ENCODE measurements at regions not wholly inside any gene's neighbourhood (a gene's known extent, or its start where the extent isn't known, plus 50 kb on each side); places are given as distances from the start of the nearest gene placed in this dataset.

- ChIA-PET POLR2A (no interaction called here), CTCF (no interaction called here)
Observed at GRCh38 chr22:34946339-34946985, 119.5 kb upstream of the ISX start.

GRCh38 chr22:34950489-34950888 is 115.5 kb upstream of the ISX start:
- TF ChIP-seq, protein P1, sequence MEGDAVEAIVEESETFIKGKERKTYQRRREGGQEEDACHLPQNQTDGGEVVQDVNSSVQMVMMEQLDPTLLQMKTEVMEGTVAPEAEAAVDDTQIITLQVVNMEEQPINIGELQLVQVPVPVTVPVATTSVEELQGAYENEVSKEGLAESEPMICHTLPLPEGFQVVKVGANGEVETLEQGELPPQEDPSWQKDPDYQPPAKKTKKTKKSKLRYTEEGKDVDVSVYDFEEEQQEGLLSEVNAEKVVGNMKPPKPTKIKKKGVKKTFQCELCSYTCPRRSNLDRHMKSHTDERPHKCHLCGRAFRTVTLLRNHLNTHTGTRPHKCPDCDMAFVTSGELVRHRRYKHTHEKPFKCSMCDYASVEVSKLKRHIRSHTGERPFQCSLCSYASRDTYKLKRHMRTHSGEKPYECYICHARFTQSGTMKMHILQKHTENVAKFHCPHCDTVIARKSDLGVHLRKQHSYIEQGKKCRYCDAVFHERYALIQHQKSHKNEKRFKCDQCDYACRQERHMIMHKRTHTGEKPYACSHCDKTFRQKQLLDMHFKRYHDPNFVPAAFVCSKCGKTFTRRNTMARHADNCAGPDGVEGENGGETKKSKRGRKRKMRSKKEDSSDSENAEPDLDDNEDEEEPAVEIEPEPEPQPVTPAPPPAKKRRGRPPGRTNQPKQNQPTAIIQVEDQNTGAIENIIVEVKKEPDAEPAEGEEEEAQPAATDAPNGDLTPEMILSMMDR (IDR thresholded peaks at IDR 0.05; ENCODE audit: insufficient read depth, low read depth, low read length) = no peak
- CTCF ChIA-PET = interaction anchor here (0.8 to 1.2 kb wide), 2 partner anchors 16 to 22 kb away, joined by 3 read pairs; no protein-coding TSS in a partner anchor

More at GRCh38 chr22:34946339-34946985, 119.5 kb upstream of the ISX start:
- Histone ChIP-seq H3K36me3 (ENCODE audit: control insufficient read depth, insufficient read depth, low read length) (no peaks in the 10 kb centered on the region), H3K27me3 (ENCODE audit: control insufficient read depth, insufficient read depth, low read length) (no peaks in the 10 kb centered on the region), H3K4me3 (ENCODE audit: low read depth, low read length) (no peak overlapping the region)
- TF ChIP-seq, protein P1 (IDR thresholded peaks at IDR 0.05; ENCODE audit: insufficient read depth, low read depth, low read length) = no peak
- no peak for DNase-seq (ENCODE audit: low read depth)

GRCh38 chr22:34951212-34951611 is 114.7 kb upstream of the ISX start:
- Histone ChIP-seq H3K36me3 (ENCODE audit: control insufficient read depth, insufficient read depth, low read length) (no peaks in the 10 kb centered on the region), H3K4me3 (ENCODE audit: low read depth, low read length) (no peak overlapping the region), H3K27me3 (ENCODE audit: control insufficient read depth, insufficient read depth, low read length) (no peaks in the 10 kb centered on the region)
- ChIA-PET CTCF (interaction anchor here (0.8 to 1.2 kb wide), 2 partner anchors 17 to 146 kb away, joined by 3 read pairs; no protein-coding TSS in a partner anchor), POLR2A (no interaction called here)
- TF ChIP-seq, protein P1 (IDR thresholded peaks at IDR 0.05; ENCODE audit: insufficient read depth, low read depth, low read length) = no peak
- no peak for DNase-seq (ENCODE audit: low read depth)

More at GRCh38 chr22:34950489-34950888, 115.5 kb upstream of the ISX start:
- no peak overlapping the region for H3K4me3 ChIP-seq (ENCODE audit: low read depth, low read length)
- no peaks in the 10 kb centered on the region for H3K36me3 ChIP-seq (ENCODE audit: control insufficient read depth, insufficient read depth, low read length)
- H3K27me3 ChIP-seq (ENCODE audit: control insufficient read depth, insufficient read depth, low read length) = no peaks in the 10 kb centered on the region
- POLR2A ChIA-PET = no interaction called here
- DNase-seq (ENCODE audit: low read depth) = no peak

DNA sequence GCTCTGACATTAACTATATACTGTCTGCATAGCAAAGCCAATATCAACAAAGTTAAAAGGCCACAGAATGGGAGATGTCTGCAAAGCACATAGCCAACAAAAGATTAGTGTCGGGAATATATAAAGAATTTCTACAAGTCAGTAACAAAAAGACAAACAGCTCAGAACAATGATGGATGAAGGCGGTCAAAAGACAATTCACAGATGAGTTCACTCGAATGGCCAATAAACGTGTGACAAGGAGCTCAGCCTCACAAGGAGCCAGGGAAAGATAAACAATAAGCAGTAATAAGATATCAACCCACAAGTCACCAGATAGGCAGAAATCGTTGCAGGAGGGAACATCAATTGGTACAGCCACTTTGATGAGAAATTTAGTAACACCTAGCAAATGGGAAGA is 106.0 kb upstream of the ISX start:
- ChIA-PET POLR2A (no interaction called here), CTCF (no interaction called here)
- no peaks in the 10 kb centered on the region for H3K36me3 ChIP-seq (ENCODE audit: control insufficient read depth, insufficient read depth, low read length)
- TF ChIP-seq, protein P1 (IDR thresholded peaks at IDR 0.05; ENCODE audit: insufficient read depth, low read depth, low read length) = no peak
- DNase-seq (ENCODE audit: low read depth) = no peak
- no peak overlapping the region for H3K4me3 ChIP-seq (ENCODE audit: low read depth, low read length)
- no peaks in the 10 kb centered on the region; the same call in 1 of the 2 replicates for H3K27me3 ChIP-seq (ENCODE audit: control insufficient read depth, insufficient read depth, low read length)

GRCh38 chr22:34966980-34967565 is 98.9 kb upstream of the ISX start:
- Histone ChIP-seq H3K36me3 (ENCODE audit: control insufficient read depth, insufficient read depth, low read length) (no peaks in the 10 kb centered on the region), H3K4me3 (ENCODE audit: low read depth, low read length) (no peak overlapping the region), H3K27me3 (ENCODE audit: control insufficient read depth, insufficient read depth, low read length) (no peaks in the 10 kb centered on the region)
- TF ChIP-seq, protein P1 (IDR thresholded peaks at IDR 0.05; ENCODE audit: insufficient read depth, low read depth, low read length) = peak; percentile 27; the same call in 1 of the 2 replicates
- ChIA-PET POLR2A (no interaction called here), CTCF (interaction anchor here (1.2 to 1.3 kb wide), 2 partner anchors 12 to 14 kb away, joined by 3 to 6 read pairs; no protein-coding TSS in a partner anchor)
- DNase-seq (ENCODE audit: low read depth) = no peak
